Fibroblast of villous mesenchyme (primary cell): ENCODE measurements at regions not wholly inside any gene's neighbourhood (a gene's known extent, or its start where the extent isn't known, plus 50 kb on each side); places are given as distances from the start of the nearest gene placed in this dataset.

ENCODE experiments used
- DNase-seq: peaks from one replicate; pipeline ENCODE4 v3.0.0-alpha.2; 2010; ENCODE audit warnings: low read depth
- H3K4me3 ChIP-seq: 2 replicates; pipeline ENCODE4 v1.5.1; 2011; ENCODE audit warnings: low read depth, mild to moderate bottlenecking, low read length
- CTCF ChIP-seq: IDR thresholded peaks from 2 replicates; pipeline ENCODE4 v1.5.1; 2012; ENCODE audit warnings: low read depth, mild to moderate bottlenecking, low read length; ENCODE audit not compliant: insufficient read depth

GRCh38 chr15:38699633-38700230 is 135.1 kb upstream of the RASGRP1 start:
- TF ChIP-seq CTCF, result peak; percentile 93
- DNase-seq, result peak; percentile 59
- H3K4me3 ChIP-seq, result no peak overlapping the region

GRCh38 chr15:38701149-38701548 is 136.5 kb upstream of the RASGRP1 start:
- no peak for TF ChIP-seq CTCF
- no peak overlapping the region for H3K4me3 ChIP-seq
- no peak for DNase-seq

- no peak for TF ChIP-seq CTCF
- DNase-seq, result no peak
- H3K4me3 ChIP-seq, result no peak overlapping the region
Measured at GRCh38 chr15:38702178-38702912, 137.7 kb upstream of the RASGRP1 start.

DNA sequence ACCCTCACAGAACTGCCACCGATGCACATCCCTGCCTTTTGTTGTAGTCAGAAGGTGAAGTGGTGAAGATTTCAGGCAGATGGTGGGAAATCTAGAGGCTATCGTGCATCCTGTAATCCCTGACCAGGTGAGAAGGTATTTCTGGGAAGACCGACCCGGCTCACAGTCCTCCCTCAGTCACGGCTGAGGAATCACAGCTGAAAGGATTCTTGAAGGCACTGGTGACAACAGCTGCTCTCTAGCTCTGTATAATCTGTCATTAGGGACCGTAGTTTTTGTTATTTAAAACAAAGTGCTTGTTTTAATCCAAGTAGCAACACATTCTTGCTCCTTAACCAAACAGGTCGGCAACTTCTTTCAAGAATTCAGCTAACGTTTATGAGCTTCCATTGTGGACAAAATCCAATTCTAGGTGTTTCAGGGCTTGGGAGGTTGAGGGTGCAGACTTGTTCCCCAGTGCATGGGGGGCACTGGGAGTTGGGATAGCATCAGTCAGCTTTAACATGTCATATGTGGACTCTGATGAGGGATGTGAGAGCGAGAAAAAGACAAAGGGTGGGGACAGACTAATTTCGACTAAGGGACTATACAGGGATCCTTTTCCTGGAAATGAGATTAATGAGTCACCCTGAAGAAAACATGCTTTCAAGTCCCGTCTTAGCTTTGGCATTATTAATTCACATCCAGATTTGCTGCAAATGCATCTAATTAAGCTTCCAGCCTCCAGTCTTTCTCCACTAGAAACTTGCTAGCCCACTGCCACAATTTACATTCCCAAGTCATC is 141.0 kb upstream of the RASGRP1 start:
- no peak overlapping the region for H3K4me3 ChIP-seq
- TF ChIP-seq CTCF, result no peak
- DNase-seq, result no peak

DNA sequence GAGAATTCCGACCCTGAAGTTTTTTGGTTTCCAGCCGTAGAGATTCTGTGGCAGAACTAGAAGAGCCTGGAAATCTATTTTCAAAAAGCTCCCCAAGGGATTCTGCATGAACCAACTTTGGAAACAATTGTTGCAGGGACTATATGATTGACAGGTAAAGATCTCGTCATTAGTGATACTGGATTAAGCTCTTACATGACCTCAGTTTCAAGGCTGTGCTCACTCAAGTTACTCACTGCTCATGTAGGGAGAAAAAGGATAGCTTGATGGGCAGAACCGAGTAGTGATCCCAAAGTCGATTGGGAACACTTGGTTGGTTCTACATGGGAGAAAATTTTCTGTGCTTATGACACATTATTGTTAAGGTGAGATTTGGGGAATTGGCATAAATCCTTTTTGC is 142.3 kb upstream of the RASGRP1 start:
- no peak overlapping the region for H3K4me3 ChIP-seq
- no peak for DNase-seq
- no peak for TF ChIP-seq CTCF

DNA sequence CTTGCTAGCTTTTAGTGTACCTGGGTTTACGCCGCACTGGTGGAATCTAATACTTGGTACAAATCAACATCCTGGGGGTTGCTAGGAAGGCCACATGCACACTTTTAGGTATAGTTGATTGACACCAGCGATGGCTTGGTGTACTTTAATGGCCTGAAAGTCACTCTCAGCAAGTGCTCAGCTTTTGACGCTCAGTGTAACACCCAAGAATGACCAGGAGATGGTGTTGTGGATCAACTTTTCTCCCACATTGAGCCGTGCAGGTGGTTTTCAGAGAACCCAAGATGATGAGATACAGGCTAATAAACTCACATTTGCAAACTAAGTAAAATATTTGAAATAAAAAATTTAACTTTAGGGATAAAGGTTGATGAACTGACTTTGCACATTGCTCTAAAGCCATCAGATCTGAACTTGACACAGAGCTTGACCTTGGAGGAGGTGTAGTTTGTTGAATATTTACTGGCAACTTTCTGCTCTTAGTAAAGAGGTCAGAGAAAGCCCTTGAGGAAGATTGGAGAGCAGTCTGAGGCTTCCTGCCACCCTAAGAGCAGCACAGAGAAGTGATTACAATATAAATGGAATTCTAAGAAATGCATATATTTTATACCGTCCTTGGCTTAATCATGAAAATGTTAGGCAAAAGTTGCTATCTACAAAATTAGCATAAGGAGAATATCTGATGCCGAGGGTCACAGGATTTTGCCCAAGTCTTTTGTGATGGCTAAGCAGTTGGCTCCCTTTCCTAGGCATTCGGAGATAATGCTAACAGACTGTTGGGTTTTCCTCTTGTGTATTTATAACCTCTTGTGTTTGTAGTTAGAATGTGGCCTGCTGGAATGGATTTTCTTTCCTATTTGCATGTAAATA is 143.4 kb upstream of the RASGRP1 start:
- H3K4me3 ChIP-seq, result no peak overlapping the region
- DNase-seq, result peak; percentile 77
- peak; percentile 86 for TF ChIP-seq CTCF
